ENCODE measurements at regions not wholly inside any gene's neighbourhood (a gene's known extent, or its start where the extent isn't known, plus 50 kb on each side); places are given as distances from the start of the nearest gene placed in this dataset.
"Not testable (repeated sequence)": the region's sequence is repeated elsewhere in the genome, so short reads cannot be mapped to it uniquely, and the experiment has no call there.

GRCh38 chr2:131682945-131683330 lies 155.2 kb downstream of the CCDC74A start:
- not testable (repeated sequence) for TF ChIP-seq EZH2 (IDR thresholded peaks at IDR 0.05; ENCODE audit: low read depth, low read length, severe bottlenecking); CHD2 (IDR thresholded peaks at IDR 0.05; ENCODE audit: low read length); CTCF (IDR thresholded peaks at IDR 0.05; ENCODE audit: control extremely low read depth in 1 of 3, insufficient read depth in 1 of 3, low read depth in 1 of 3, low read length in 3 of 3)
